ENCODE measurements at regions not wholly inside any gene's neighbourhood (a gene's known extent, or its start where the extent isn't known, plus 50 kb on each side); places are given as distances from the start of the nearest gene placed in this dataset.
A peak's percentile ranks its signal among the peaks of the same experiment; 100 is the strongest.

- no peak for FAIRE-seq
- Mint-ChIP-seq H3K27ac (ENCODE audit: unreplicated experiment) (no peak overlapping the region), H3K9me3 (ENCODE audit: unreplicated experiment) (peaks cover 6% of the 10 kb centered on the region)
Observed at GRCh38 chr14:97458661-97459579, 661.7 kb downstream of the VRK1 start.

GRCh38 chr14:97462081-97462480 is 664.9 kb downstream of the VRK1 start:
- Mint-ChIP-seq H3K4me3 (ENCODE audit: unreplicated experiment) (no peak overlapping the region), H3K9me3 (ENCODE audit: unreplicated experiment) (peaks cover 8% of the 10 kb centered on the region), H3K27me3 (ENCODE audit: low read depth, unreplicated experiment) (peaks cover 24% of the 10 kb centered on the region), H3K36me3 (ENCODE audit: low read depth, unreplicated experiment) (no peaks in the 10 kb centered on the region), H3K27ac (ENCODE audit: unreplicated experiment) (no peak overlapping the region), H3K4me1 (ENCODE audit: low read depth, unreplicated experiment) (peaks cover 4% of the 10 kb centered on the region)
- no peaks in the 10 kb centered on the region for H3K79me2 ChIP-seq (ENCODE audit: insufficient read depth, low read length)
- no peak overlapping the region for H3K4me3 ChIP-seq (ENCODE audit: insufficient read depth, low read depth, low read length)
- no peak for DNase-seq (ENCODE audit: low read depth)
- H3K36me3 ChIP-seq (ENCODE audit: insufficient read depth, low read length): no peaks in the 10 kb centered on the region
- no peak overlapping the region for H3K9ac ChIP-seq (ENCODE audit: low read length)
- TF ChIP-seq EZH2 (IDR thresholded peaks at IDR 0.05; ENCODE audit: insufficient read depth, low read length) (no peak), CTCF (IDR thresholded peaks at IDR 0.05; ENCODE audit: insufficient read depth, low read depth, low read length) (no peak)
- no peaks in the 10 kb centered on the region for H3K4me1 ChIP-seq (ENCODE audit: insufficient read depth, low read length)
- H2AFZ ChIP-seq (ENCODE audit: low read depth, low read length): no peak overlapping the region
- H3K27ac ChIP-seq (ENCODE audit: low read depth, low read length): no peak overlapping the region
- H3K4me2 ChIP-seq (ENCODE audit: low read length): no peak overlapping the region
- no peaks in the 10 kb centered on the region for H3K9me3 ChIP-seq (ENCODE audit: insufficient read depth, low read depth, low read length)
- H3K27me3 ChIP-seq (ENCODE audit: insufficient read depth, low read length): no peaks in the 10 kb centered on the region
- no peak for FAIRE-seq
- no peaks in the 10 kb centered on the region for H4K20me1 ChIP-seq (ENCODE audit: insufficient read depth, low read length)

More at GRCh38 chr14:97458661-97459579, 661.7 kb downstream of the VRK1 start:
- Histone ChIP-seq H3K36me3 (ENCODE audit: insufficient read depth, low read length) (no peaks in the 10 kb centered on the region), H3K27ac (ENCODE audit: low read depth, low read length) (no peak overlapping the region), H2AFZ (ENCODE audit: low read depth, low read length) (peak overlapping the region; percentile 47), H3K27me3 (ENCODE audit: insufficient read depth, low read length) (no peaks in the 10 kb centered on the region), H4K20me1 (ENCODE audit: insufficient read depth, low read length) (no peaks in the 10 kb centered on the region), H3K4me1 (ENCODE audit: insufficient read depth, low read length) (no peaks in the 10 kb centered on the region), H3K4me2 (ENCODE audit: low read length) (peak overlapping the region; percentile 67), H3K9ac (ENCODE audit: low read length) (no peak overlapping the region), H3K9me3 (ENCODE audit: insufficient read depth, low read depth, low read length) (no peaks in the 10 kb centered on the region), H3K4me3 (ENCODE audit: insufficient read depth, low read depth, low read length) (peak overlapping the region; percentile 33), H3K79me2 (ENCODE audit: insufficient read depth, low read length) (no peaks in the 10 kb centered on the region)
- no peaks in the 10 kb centered on the region for H3K36me3 Mint-ChIP-seq (ENCODE audit: low read depth, unreplicated experiment)
- no peak overlapping the region for H3K4me3 Mint-ChIP-seq (ENCODE audit: unreplicated experiment)
- H3K4me1 Mint-ChIP-seq (ENCODE audit: low read depth, unreplicated experiment): peaks cover 6% of the 10 kb centered on the region
- peaks cover 19% of the 10 kb centered on the region for H3K27me3 Mint-ChIP-seq (ENCODE audit: low read depth, unreplicated experiment)
- no peak for DNase-seq (ENCODE audit: low read depth)
- TF ChIP-seq EZH2 (IDR thresholded peaks at IDR 0.05; ENCODE audit: insufficient read depth, low read length) (no peak), CTCF (IDR thresholded peaks at IDR 0.05; ENCODE audit: insufficient read depth, low read depth, low read length) (no peak)

- no peak overlapping the region for H3K27ac ChIP-seq (ENCODE audit: low read depth, low read length)
- TF ChIP-seq EZH2 (IDR thresholded peaks at IDR 0.05; ENCODE audit: insufficient read depth, low read length) (no peak), CTCF (IDR thresholded peaks at IDR 0.05; ENCODE audit: insufficient read depth, low read depth, low read length) (no peak)
- H3K27me3 Mint-ChIP-seq (ENCODE audit: low read depth, unreplicated experiment): peaks cover 24% of the 10 kb centered on the region
- no peak overlapping the region for H3K4me3 Mint-ChIP-seq (ENCODE audit: unreplicated experiment)
- H3K4me1 ChIP-seq (ENCODE audit: insufficient read depth, low read length): no peaks in the 10 kb centered on the region
- H3K9me3 Mint-ChIP-seq (ENCODE audit: unreplicated experiment): peaks cover 4% of the 10 kb centered on the region
- DNase-seq (ENCODE audit: low read depth): no peak
- no peak overlapping the region for H3K4me2 ChIP-seq (ENCODE audit: low read length)
- no peak for FAIRE-seq
- H3K79me2 ChIP-seq (ENCODE audit: insufficient read depth, low read length): no peaks in the 10 kb centered on the region
- H3K4me3 ChIP-seq (ENCODE audit: insufficient read depth, low read depth, low read length): no peak overlapping the region
- H3K9me3 ChIP-seq (ENCODE audit: insufficient read depth, low read depth, low read length): no peaks in the 10 kb centered on the region
- H3K27ac Mint-ChIP-seq (ENCODE audit: unreplicated experiment): no peak overlapping the region
- no peaks in the 10 kb centered on the region for H4K20me1 ChIP-seq (ENCODE audit: insufficient read depth, low read length)
- H2AFZ ChIP-seq (ENCODE audit: low read depth, low read length): no peak overlapping the region
- no peaks in the 10 kb centered on the region for H3K36me3 Mint-ChIP-seq (ENCODE audit: low read depth, unreplicated experiment)
- no peak overlapping the region for H3K9ac ChIP-seq (ENCODE audit: low read length)
- peaks cover 2% of the 10 kb centered on the region for H3K4me1 Mint-ChIP-seq (ENCODE audit: low read depth, unreplicated experiment)
- H3K36me3 ChIP-seq (ENCODE audit: insufficient read depth, low read length): no peaks in the 10 kb centered on the region
- no peaks in the 10 kb centered on the region for H3K27me3 ChIP-seq (ENCODE audit: insufficient read depth, low read length)
Observed at GRCh38 chr14:97468220-97468619, 671.0 kb downstream of the VRK1 start.

All from astrocyte (in vitro differentiated cells and primary cell).